CD8-positive, alpha-beta memory T cell (primary cell): ENCODE measurements at regions not wholly inside any gene's neighbourhood (a gene's known extent, or its start where the extent isn't known, plus 50 kb on each side); places are given as distances from the start of the nearest gene placed in this dataset.

ENCODE experiments used
- CTCF ChIA-PET: fragments of 350-600 bp; sonication (Branson Sonifier 250); formaldehyde crosslinking; loops from one replicate; lab custom pipeline; 2021; ENCODE audit warnings: antibody characterized with exemption; lab: Charles Lee
- POLR2A ChIA-PET: fragments of 350-600 bp; sonication (Branson Sonifier 250); formaldehyde crosslinking; loops from one replicate; lab custom pipeline; 2021; ENCODE audit warnings: antibody characterized with exemption; lab: Charles Lee
- DNase-seq, 5 donors: peaks; one replicate each; pipeline versions ENCODE4 v3.0.0 to v3.0.0-alpha.2; 2020 to 2022; ENCODE audit warnings: mixed read lengths in 1 of 5
- H3K27ac ChIP-seq: one replicate; pipeline ENCODE4 v1.7.0; 2013; ENCODE audit warnings: low read depth, mild to moderate bottlenecking, low read length, moderate library complexity
- H3K27me3 ChIP-seq: 2 replicates; pipeline ENCODE4 v1.7.0; 2013; ENCODE audit warnings: low read length, mild to moderate bottlenecking; ENCODE audit not compliant: insufficient read depth, poor library complexity, severe bottlenecking
- H3K36me3 ChIP-seq: 2 replicates; pipeline ENCODE4 v1.7.0; 2013; ENCODE audit warnings: mild to moderate bottlenecking, low read length, moderate library complexity; ENCODE audit not compliant: insufficient read depth
- H3K4me1 ChIP-seq: 2 replicates; pipeline ENCODE4 v1.7.0; 2013; ENCODE audit warnings: mild to moderate bottlenecking, low read length, moderate library complexity; ENCODE audit not compliant: insufficient read depth
- H3K4me3 ChIP-seq: 2 replicates; pipeline ENCODE4 v1.7.0; 2013; ENCODE audit warnings: mild to moderate bottlenecking, low read length
- H3K9me3 ChIP-seq: 2 replicates; pipeline ENCODE4 v1.7.0; 2013; ENCODE audit warnings: mild to moderate bottlenecking, low read length
- H3K27ac Mint-ChIP-seq, 8 donors: one replicate each; pipeline ENCODE4 v1.8.0; 2020 to 2021; ENCODE audit warnings: mixed read lengths in 8 of 8, mild to moderate bottlenecking in 6 of 8, inconsistent platforms in 3 of 8, moderate library complexity in 3 of 8
- H3K27me3 Mint-ChIP-seq, 2 donors: one replicate each; pipeline ENCODE4 v1.8.0; 2020 to 2021; ENCODE audit warnings: mixed read lengths in 2 of 2, mild to moderate bottlenecking in 1 of 2, moderate library complexity in 1 of 2
- H3K36me3 Mint-ChIP-seq, 3 donors: one replicate each; pipeline ENCODE4 v1.8.0; 2020 to 2021; ENCODE audit warnings: mixed read lengths in 3 of 3, inconsistent platforms in 1 of 3, mild to moderate bottlenecking in 1 of 3
- H3K4me1 Mint-ChIP-seq, 3 donors: one replicate each; pipeline ENCODE4 v1.8.0; 2020 to 2021; ENCODE audit warnings: mixed read lengths in 3 of 3, inconsistent platforms in 1 of 3, mild to moderate bottlenecking in 1 of 3
- H3K4me3 Mint-ChIP-seq, 7 donors: one replicate each; pipeline ENCODE4 v1.8.0; 2020 to 2021; ENCODE audit warnings: mixed read lengths in 7 of 7, mild to moderate bottlenecking in 6 of 7, moderate library complexity in 4 of 7, inconsistent platforms in 2 of 7
- H3K9me3 Mint-ChIP-seq, 5 donors: one replicate each; pipeline ENCODE4 v1.8.0; 2020 to 2022; ENCODE audit warnings: mixed read lengths in 5 of 5, mild to moderate bottlenecking in 3 of 5, moderate library complexity in 2 of 5, inconsistent platforms in 1 of 5

DNA sequence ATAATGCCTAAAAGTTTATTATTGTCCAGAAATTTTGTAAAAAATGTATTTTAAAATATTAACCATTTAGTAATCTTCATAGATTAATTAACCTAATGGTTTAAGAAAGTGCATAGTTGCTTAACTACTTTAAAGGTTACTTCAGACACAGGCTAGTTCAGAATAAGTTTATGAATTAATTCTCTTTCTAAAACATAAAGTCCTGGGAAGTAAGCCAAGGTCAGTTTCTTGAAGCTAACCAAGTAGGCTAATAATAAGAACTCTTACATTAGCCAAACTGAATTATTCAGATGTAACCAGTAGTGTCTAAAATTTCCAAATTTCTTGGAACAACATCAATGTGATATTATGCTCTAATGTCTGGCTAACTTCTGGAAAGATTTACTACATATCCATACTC is 790.4 kb downstream of the NCAM2 start:
- Mint-ChIP-seq H3K27me3 (no peaks in the 10 kb centered on the region), H3K27ac (no peak overlapping the region), H3K36me3 (no peaks in the 10 kb centered on the region), H3K4me3 (no peak overlapping the region), H3K4me1 (no peaks in the 10 kb centered on the region), H3K9me3 (peaks cover 2 to 41% (median 17%) of the 10 kb centered on the region in 5 donors)
- POLR2A ChIA-PET: no interaction called here
- Histone ChIP-seq H3K27ac (no peak overlapping the region), H3K4me3 (no peak overlapping the region), H3K4me1 (no peaks in the 10 kb centered on the region), H3K9me3 (no peaks in the 10 kb centered on the region), H3K27me3 (no peaks in the 10 kb centered on the region), H3K36me3 (no peaks in the 10 kb centered on the region)
- CTCF ChIA-PET: no interaction called here
- DNase-seq: no peak

DNA sequence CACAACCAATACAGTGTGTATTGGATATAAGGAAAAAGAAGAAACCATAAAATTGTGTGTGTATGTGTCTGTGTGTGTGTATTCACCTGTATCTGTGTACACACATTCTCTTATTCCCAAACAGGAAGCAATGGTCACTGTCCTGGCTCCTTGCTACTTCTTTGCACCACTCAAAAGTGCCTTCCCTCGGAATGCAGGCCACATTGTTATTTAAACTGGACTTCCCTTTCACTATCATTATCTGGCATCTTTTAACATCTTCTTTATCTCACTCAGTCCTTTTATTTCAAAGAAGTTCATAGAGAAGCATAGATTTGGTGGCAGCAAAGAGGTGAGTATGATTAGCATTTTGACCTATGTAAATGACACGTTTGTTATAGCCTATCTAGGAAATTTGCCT is 803.7 kb downstream of the NCAM2 start:
- Histone ChIP-seq H3K27ac (no peak overlapping the region), H3K4me1 (no peaks in the 10 kb centered on the region), H3K36me3 (no peaks in the 10 kb centered on the region), H3K4me3 (no peak overlapping the region), H3K27me3 (no peaks in the 10 kb centered on the region), H3K9me3 (no peaks in the 10 kb centered on the region)
- Mint-ChIP-seq H3K4me1 (no peaks in the 10 kb centered on the region), H3K9me3 (peaks cover 3 to 22% (median 12%) of the 10 kb centered on the region in 5 donors), H3K27ac (no peak overlapping the region), H3K36me3 (no peaks in the 10 kb centered on the region), H3K27me3 (no peaks in the 10 kb centered on the region), H3K4me3 (no peak overlapping the region)
- ChIA-PET CTCF (no interaction called here), POLR2A (no interaction called here)
- DNase-seq: no peak

DNA sequence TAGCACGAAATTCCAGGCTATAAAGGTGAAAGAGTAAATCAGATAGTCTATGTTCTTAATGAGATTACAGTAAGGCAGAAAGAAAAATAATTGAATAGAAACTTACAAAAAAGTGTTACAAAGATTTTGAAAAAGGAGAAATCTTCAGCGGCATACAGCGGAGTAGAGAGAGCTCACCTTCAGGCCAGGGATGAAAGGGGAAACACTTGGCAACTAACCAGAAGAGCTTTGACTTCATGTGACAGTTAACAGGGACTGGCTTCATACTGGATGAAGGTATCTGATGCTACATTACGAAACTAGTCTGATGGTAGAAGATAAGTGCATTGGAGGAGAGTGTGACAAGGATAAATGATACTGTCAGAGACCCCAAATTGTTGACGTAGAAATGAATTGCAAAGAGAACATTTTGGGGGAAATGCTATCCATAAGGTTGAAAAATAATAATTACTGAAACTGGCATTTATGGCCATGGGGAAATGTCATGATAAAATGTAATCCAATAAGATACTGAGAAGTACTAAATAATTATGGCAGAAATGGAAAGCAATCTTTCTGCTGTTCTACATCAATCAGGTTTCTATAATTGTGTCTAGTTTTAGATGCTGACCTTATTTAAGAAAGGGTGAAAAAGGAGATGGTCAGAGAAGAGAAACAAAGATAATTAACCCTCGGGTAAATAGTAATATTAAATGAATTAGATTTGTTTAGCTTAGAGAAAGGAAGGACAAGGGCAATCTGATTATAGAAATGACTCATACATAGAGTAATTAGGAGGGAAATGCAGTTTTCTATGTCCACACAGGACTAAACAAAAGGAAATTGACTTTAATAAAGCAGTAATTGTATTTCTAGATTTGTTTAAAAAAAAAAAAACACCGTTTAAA is 808.7 kb downstream of the NCAM2 start:
- Histone ChIP-seq H3K36me3 (no peaks in the 10 kb centered on the region), H3K9me3 (no peaks in the 10 kb centered on the region), H3K4me1 (no peaks in the 10 kb centered on the region), H3K4me3 (no peak overlapping the region), H3K27ac (no peak overlapping the region), H3K27me3 (no peaks in the 10 kb centered on the region)
- CTCF ChIA-PET: no interaction called here
- Mint-ChIP-seq H3K9me3 (peaks cover 0 to 19% (median 4%) of the 10 kb centered on the region in 5 donors), H3K36me3 (no peaks in the 10 kb centered on the region), H3K4me1 (no peaks in the 10 kb centered on the region), H3K27ac (no peak overlapping the region), H3K4me3 (no peak overlapping the region), H3K27me3 (no peaks in the 10 kb centered on the region)
- POLR2A ChIA-PET: no interaction called here
- no peak for DNase-seq

DNA sequence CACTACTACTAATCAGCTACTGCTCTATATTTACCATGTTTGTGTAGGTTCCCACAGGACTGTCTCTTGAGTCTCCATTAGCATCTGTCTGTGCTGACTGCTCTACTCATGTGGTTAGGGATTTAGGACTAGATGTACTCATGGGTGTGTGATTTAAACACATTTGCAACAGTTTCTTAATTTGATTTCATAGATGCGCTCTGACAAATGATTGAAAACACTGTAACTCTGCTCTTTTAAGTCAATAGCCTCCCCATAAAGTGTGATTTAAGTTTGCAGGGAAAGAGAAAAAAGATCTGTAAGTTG is 809.3 kb downstream of the NCAM2 start:
- H3K9me3 Mint-ChIP-seq: peaks cover 0 to 19% (median 4%) of the 10 kb centered on the region in 5 donors
- H3K36me3 Mint-ChIP-seq: no peaks in the 10 kb centered on the region
- Histone ChIP-seq H3K27ac (no peak overlapping the region), H3K27me3 (no peaks in the 10 kb centered on the region), H3K9me3 (no peaks in the 10 kb centered on the region), H3K4me3 (no peak overlapping the region), H3K36me3 (no peaks in the 10 kb centered on the region), H3K4me1 (no peaks in the 10 kb centered on the region)
- CTCF ChIA-PET: no interaction called here
- POLR2A ChIA-PET: no interaction called here
- no peak for DNase-seq
- no peaks in the 10 kb centered on the region for H3K27me3 Mint-ChIP-seq
- no peaks in the 10 kb centered on the region for H3K4me1 Mint-ChIP-seq
- H3K27ac Mint-ChIP-seq: no peak overlapping the region
- no peak overlapping the region for H3K4me3 Mint-ChIP-seq

DNA sequence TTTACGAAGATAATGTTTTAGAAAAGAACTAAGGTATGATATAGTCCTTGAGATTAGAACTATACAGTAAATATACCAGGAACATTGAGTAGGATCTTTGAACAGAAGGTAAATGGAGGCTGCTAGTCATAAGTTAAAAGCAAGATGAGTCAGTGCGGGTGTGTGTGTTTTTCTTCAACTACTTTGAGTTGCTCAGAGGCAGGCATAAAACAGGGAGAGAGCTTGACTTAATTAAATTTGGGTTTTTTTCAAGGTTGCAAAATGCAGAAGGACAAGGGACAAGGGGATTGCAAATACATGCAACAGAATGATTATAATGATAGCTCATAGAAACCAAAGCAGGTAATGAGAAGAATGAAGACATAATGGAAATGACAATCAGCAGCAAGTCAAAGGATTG is 815.1 kb downstream of the NCAM2 start:
- no peaks in the 10 kb centered on the region for H3K36me3 Mint-ChIP-seq
- no peak overlapping the region for H3K27ac ChIP-seq
- no peak overlapping the region for H3K4me3 Mint-ChIP-seq
- DNase-seq: no peak
- no peaks in the 10 kb centered on the region for H3K27me3 ChIP-seq
- no peaks in the 10 kb centered on the region for H3K27me3 Mint-ChIP-seq
- H3K36me3 ChIP-seq: no peaks in the 10 kb centered on the region
- POLR2A ChIA-PET: no interaction called here
- no peaks in the 10 kb centered on the region for H3K4me1 ChIP-seq
- H3K4me3 ChIP-seq: no peak overlapping the region
- CTCF ChIA-PET: no interaction called here
- no peaks in the 10 kb centered on the region for H3K9me3 ChIP-seq
- H3K27ac Mint-ChIP-seq: no peak overlapping the region
- peaks cover 0 to 15% (median 2%) of the 10 kb centered on the region in 5 donors for H3K9me3 Mint-ChIP-seq
- no peaks in the 10 kb centered on the region for H3K4me1 Mint-ChIP-seq

DNA sequence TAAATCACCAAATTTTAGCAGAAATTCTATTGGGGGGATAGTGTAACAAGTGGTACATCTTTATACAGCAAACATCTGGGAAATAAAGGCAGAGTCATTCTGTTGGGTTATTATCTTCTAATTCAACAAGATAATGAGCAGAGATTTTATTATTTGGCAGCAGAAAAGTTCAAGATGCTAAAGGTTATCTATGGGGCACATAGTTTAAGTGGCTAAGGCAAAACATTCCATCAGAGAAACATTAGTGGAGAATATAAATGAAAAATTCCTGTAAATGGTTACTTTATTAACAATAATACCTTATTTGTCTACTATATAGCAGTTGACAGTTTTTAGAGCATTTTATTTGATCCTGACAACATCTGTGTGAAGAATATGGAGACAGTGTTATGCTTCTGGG is 815.7 kb downstream of the NCAM2 start:
- H3K27me3 Mint-ChIP-seq: no peaks in the 10 kb centered on the region
- no peaks in the 10 kb centered on the region for H3K9me3 ChIP-seq
- H3K4me3 ChIP-seq: no peak overlapping the region
- no peak for DNase-seq
- H3K27me3 ChIP-seq: no peaks in the 10 kb centered on the region
- no peak overlapping the region for H3K27ac Mint-ChIP-seq
- no peaks in the 10 kb centered on the region for H3K36me3 ChIP-seq
- POLR2A ChIA-PET: no interaction called here
- CTCF ChIA-PET: no interaction called here
- no peak overlapping the region for H3K27ac ChIP-seq
- no peak overlapping the region for H3K4me3 Mint-ChIP-seq
- no peaks in the 10 kb centered on the region for H3K36me3 Mint-ChIP-seq
- no peaks in the 10 kb centered on the region for H3K4me1 Mint-ChIP-seq
- peaks cover 0 to 15% (median 2%) of the 10 kb centered on the region in 5 donors for H3K9me3 Mint-ChIP-seq
- no peaks in the 10 kb centered on the region for H3K4me1 ChIP-seq

DNA sequence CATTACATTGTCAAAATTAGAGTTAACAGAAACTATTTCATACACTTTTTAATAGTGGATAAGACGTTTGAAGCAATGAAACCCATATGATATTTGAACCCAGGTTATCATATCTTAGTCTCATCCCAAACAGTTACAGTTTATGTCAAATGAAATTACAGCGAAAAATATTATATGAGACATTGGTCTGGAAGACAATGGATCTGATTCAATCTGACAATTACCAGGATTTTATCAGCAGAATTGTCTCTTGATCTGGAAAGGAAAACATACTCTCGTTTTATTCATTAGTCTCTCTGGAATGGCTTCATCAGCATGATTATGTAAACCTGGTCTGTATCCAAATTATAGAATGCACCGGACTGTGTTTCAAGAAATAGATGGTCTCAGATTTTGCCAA is 818.6 kb downstream of the NCAM2 start:
- ChIA-PET CTCF (no interaction called here), POLR2A (no interaction called here)
- no peaks in the 10 kb centered on the region for H3K36me3 ChIP-seq
- H3K27ac Mint-ChIP-seq: no peak overlapping the region
- no peaks in the 10 kb centered on the region for H3K27me3 ChIP-seq
- no peak overlapping the region for H3K27ac ChIP-seq
- no peak overlapping the region for H3K4me3 ChIP-seq
- H3K9me3 Mint-ChIP-seq: peaks cover 2 to 31% (median 5%) of the 10 kb centered on the region in 5 donors
- H3K4me1 ChIP-seq: no peaks in the 10 kb centered on the region
- no peaks in the 10 kb centered on the region for H3K36me3 Mint-ChIP-seq
- DNase-seq: no peak
- H3K9me3 ChIP-seq: no peaks in the 10 kb centered on the region
- no peaks in the 10 kb centered on the region for H3K4me1 Mint-ChIP-seq
- H3K27me3 Mint-ChIP-seq: no peaks in the 10 kb centered on the region
- no peak overlapping the region for H3K4me3 Mint-ChIP-seq

DNA sequence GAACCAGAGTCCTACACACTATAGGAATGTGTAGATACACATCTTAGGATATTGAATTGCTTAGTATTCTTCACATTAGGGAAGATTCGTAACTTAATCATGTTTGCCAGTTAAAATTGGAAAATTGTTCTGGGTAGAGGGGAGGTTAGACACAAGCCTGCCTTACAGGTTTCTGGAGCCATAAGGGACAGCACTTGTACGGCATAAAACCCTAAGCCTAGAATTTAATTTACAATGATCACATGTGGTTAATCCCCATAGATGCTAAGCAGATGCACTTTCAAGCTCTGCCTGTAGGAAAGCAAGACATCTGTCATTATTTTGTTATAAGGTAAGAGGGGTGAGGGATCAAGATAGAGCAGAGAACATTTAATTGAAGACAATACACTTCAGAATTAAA is 820.7 kb downstream of the NCAM2 start:
- no peaks in the 10 kb centered on the region for H3K27me3 Mint-ChIP-seq
- CTCF ChIA-PET: no interaction called here
- no peak overlapping the region for H3K4me3 Mint-ChIP-seq
- no peak overlapping the region for H3K4me3 ChIP-seq
- H3K27me3 ChIP-seq: no peaks in the 10 kb centered on the region
- no peaks in the 10 kb centered on the region for H3K9me3 ChIP-seq
- H3K4me1 Mint-ChIP-seq: no peaks in the 10 kb centered on the region
- H3K27ac ChIP-seq: no peak overlapping the region
- no peaks in the 10 kb centered on the region for H3K4me1 ChIP-seq
- no peak for DNase-seq
- peaks cover 7 to 40% (median 10%) of the 10 kb centered on the region in 5 donors for H3K9me3 Mint-ChIP-seq
- no peaks in the 10 kb centered on the region for H3K36me3 Mint-ChIP-seq
- H3K27ac Mint-ChIP-seq: no peak overlapping the region
- POLR2A ChIA-PET: no interaction called here
- no peaks in the 10 kb centered on the region for H3K36me3 ChIP-seq
